Fibroblast of skin of back (primary cell): ENCODE measurements at regions not wholly inside any gene's neighbourhood (a gene's known extent, or its start where the extent isn't known, plus 50 kb on each side); places are given as distances from the start of the nearest gene placed in this dataset.

Experiments
- DNase-seq: peaks from one replicate; pipeline ENCODE4 v3.0.0-alpha.2; 2013

DNA sequence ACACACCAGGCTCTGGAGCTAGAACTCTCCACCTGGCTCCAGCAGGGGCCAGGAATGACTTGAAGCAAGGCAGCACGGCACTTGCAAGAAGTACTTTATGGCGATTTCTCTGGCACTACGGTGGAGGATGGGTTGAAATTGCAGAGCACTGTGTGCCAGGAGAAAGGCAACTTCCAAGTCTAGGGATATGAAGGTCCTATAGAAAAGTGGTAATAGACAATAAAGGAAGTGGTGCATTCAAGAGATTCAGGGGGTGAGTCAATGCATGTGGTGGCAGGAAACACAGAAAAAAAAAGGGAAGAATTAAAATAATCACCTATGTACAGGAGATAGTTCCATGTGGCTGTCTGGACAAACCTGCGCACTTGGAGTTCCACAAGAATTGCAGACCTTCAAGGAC lies 240.3 kb upstream of the DYNLRB2 start:
- DNase-seq: no peak

DNA sequence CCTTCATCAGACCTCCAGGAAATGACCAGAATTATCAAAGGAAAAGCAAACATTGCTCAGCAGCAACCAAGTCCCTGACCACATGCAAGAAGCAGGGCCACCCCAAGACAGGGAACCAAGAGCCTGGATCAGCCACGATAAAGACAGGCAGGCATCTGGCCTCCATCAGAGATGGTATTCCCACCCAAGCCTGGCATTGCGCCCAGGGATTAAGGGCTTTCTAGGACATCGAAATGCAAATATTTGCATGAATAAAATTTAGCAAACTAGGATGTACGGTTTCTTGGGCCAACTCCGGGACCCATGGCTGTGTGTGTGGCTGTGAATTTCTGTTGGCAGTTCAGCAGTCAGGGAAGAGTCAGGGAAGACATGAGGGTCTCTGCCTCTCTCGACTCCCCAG lies 241.4 kb upstream of the DYNLRB2 start:
- DNase-seq: peak; percentile 90

DNA sequence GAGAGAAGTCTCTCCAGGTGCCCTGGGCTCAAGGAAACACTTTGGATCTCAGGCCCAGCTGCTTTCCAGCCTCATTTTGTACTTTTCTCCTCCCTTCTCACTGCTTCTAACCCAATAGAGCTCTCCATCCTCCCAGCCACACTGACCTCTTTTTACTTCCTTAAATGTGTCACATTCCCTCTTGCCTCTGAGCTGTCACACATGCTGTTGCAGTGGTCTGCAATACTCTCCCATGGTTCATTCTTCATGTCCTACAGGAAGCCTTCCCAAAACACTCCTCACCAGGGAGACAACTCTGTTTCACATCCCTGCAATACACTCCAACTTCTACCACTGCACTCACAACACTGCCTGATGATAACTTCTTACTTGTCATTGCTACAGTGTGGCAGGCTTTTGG lies 242.1 kb upstream of the DYNLRB2 start:
- peak; percentile 44 for DNase-seq

DNA sequence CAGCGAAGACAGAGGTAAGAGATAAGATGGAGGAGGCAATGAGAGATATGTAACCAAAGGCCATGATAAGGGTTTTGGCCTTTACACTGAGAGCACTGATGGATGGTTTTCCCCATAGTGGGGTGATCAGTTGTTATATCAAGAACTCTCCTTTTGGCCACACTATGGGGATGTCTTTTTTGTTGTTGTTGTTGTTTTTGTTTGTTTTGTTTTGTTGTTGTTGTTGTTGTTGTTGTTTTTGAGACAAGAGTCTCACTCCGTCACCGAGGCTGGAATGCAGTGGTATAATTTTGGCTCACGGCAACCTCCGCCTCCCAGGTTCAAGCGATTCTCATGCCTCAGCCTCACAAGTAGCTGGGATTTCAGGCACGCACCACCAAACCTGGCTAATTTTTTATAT lies 244.8 kb upstream of the DYNLRB2 start:
- DNase-seq: no peak

DNA sequence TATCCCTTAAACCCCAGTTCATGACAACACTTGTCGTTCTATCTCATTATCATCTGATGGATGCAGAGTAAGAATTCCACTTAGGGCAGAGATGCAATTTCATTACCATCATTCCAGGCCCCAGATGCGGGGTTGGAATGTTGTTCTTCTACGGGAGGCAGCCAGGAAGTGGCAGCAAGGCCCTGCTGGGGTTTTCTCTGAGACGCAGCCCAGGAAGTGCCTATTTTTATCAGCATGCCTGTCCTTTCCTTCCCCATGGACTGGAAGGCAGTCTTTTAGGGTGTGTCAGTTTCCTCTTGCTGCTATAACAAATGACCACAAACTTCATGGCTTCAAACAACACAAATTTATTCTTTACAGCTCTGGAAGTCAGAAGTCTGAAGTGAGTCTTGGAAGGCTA lies 246.6 kb upstream of the DYNLRB2 start:
- DNase-seq: peak; percentile 61

DNA sequence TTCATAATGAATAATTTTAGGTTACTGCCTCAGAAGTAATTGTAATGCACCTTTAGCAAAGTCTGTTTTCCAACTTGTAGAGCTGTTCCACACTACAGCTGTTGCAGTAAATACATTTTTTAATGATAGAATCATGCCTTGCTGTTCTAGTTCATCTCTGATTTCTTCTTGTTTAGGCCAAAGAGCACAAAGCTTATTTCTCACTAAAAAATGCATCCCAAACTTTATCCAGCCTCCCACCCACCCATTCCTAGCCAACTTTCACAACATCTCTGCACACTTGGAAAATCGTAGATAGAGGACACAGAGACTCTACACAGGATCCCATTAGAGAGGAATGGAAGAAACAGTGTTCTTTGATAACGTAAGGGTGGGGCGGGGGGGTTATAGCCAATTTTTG lies 252.2 kb upstream of the DYNLRB2 start:
- no peak for DNase-seq

DNA sequence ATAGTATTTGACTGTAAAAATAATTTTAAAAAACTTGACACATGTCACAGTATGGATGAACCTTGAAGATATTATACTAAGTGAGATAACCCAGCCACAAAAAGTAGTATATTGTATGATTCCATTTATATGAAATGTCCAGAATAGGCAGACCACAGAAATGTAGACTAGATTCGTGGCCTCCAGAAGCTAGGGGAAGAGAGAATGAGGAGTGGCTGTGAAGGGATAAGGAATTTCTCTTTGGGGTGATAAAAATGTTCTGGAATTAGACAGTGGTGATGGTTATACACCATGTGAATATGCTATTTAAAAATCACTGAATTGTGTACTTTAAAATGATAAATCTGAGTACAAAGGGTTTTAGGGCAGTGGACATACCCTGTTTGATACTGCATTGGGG lies 253.1 kb upstream of the DYNLRB2 start:
- DNase-seq: peak; percentile 48

DNA sequence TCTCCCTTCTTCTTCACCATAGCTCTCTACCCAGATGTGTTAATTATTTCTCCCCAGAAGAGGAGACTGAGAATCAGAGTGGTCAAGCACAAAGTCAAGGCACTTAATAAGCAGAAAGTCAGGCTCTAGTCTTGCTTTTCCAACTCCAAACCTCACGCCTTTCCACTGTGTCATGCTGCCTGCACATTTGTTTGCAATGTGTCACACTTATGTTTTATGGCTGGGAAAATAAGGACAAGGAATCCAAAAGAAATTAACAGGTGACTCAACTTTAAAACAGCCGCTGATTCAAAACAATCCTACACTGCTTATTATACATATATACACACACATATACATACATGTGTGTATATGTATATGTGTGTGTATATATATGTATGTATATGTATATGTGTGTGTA lies 255.7 kb upstream of the DYNLRB2 start:
- peak; percentile 96 for DNase-seq

DNA sequence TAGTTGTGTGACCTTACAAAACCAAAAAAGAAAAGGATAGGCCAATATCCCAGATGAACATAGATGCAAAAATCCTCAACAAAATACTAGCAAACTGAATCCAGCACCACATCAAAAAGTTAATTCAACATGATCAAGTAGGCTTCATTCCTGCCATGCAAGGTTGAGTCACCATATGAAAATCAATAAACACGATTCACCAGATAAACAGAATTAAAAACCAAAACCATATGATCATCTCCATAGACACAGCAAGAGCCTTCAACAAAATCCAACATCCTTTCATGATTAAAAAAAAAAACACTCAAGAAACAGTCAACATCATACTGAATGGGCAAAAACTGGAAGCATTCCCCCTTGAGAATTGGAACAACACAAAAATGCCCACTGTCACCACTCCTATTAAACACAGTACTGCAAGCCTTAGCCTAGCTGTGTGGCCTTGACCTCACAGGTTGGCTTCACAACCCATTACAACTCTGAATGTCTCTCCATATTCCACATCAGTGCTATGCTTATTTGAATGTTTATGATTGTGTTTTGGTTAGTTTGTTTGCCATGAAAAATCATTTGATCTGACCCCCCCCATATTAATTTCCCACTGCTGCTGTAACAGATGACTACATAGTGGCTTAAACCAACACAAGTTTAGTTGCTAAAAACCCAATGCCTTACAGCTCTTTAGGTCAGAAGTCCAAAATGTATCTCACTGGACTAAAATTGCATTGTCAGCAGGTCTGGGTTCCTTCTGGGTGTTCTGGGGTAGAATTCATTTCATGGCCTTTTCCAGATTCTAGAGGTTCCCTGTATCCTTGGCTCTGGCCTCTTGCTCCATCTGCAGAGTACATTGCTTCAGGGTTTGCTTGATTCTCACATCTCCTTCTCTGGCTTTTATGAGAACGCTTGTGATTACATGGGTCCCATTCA lies 257.1 kb upstream of the DYNLRB2 start:
- DNase-seq: peak; percentile 57

DNA sequence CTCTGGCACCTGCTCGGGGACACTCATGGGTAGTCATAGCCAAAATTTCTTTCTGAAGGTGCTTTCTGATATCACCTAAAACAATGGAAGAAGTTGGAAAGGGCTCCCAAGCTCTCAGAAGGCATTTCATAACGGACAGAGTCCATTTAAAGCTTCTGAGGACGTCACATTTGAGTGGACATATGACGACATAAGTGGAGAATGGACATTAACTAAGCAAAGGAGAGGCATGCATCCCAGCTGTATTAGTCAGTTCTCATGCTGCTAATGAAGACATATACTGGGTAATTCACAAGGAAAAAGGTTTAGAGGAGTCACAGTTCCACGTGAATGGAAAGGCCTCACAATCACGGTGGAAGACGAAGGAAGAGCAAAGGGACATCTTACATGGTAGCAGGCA lies 260.2 kb upstream of the DYNLRB2 start:
- no peak for DNase-seq

DNA sequence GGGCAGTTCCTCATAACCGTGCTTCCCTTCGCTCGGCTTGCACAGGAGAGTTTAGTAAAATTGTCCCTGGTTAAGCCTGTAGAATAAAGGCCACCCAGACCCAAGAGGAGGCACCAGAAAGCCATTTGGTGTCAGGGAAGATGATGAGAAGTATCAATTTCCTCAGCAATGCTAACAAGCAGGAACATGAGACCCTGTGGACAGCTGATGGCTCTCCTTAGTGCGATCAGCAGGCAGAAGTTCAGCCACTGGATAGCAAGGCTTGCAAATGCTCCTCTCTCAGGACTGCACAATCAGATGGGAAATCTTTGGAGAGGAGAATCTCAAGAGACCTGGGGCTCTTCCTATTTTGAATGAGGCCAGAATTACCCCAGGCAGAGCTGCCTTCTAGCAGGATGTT lies 261.1 kb upstream of the DYNLRB2 start:
- DNase-seq: no peak

DNA sequence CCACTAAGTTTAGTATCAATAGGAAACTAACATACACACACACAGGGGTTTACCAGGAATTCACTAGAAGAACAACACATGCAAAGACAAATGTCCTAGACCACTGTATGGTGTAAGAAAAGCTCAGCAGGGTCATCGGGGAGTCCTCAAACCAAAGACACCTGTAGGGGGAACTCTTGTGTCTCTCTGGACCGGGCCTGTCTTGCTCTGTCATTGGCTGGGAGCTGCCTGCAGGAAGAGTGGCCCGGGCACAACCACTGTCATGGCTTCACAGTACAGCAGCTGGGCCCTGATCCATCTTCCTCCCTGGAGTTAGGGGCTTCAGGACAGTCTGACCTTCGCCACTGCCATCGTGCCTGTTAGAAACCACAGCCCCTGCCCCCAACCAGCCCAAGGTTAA lies 263.6 kb upstream of the DYNLRB2 start:
- no peak for DNase-seq

DNA sequence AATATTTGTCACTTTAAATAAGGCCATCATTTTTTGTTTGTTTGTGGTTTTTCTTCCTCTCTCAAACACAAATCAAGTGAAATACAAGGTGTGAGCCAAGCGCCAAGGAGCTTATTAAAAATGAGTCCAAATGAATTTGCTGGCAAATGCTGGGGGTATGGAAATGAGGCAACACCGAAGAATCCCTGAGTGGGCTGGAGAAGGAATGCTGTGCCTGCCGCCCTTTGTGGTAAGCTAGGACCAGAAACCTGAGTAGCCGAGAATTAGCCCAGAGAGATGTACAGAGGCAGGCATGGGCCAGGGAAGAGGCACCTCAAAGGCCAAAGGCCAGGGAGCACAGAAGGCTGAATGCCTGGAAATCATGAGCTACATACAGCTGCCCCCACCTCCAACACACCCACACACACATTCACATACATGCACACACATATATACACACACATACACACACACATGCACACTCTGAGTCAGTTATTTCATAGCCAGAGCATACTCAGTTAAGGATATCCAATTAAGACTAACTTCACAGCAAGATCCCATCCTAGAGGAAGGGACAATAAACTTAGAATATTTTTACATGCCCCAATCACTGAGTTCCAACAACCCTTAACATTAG lies 266.1 kb upstream of the DYNLRB2 start:
- peak; percentile 70 for DNase-seq

DNA sequence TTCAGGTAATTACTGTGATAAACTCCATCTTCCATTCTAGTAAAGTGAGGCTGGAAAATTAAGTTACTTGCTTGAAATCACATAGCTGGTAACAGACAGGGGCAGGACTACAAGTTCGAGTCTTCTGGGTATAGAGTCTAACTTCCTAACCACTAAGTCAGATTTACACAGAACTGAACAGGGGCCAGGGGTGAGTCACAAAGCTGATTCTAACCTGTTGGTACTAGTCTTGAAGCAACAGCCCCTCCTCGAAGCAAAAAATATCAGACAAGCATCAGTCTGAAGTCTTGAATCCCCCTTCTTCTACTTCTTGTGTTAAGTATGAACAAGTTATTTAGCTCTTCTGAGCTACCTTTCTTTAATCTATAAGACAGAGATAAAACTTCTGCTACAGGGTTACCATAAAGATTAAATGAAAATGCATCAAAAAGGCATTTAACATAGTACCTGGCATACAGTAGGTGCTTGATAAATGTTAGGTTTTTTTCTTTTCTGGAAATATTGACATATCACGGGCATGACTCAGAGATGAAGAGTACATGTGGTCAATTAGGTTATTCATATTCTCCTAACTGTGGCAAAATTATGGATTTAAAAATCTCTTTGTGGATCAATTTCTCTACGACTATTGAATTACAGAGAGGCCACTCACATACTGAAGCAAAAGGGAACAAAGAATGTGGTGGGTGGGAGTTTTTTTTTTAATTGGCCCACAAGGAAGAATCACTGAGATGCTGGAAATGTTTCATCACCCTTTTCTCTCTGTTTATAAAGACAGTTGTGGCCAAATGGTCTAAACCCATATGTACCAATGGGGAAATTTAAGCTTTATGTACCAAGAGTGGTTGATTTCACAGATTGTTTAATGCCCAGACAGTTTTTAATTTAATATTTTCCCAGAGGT lies 266.9 kb upstream of the DYNLRB2 start:
- peak; percentile 42 for DNase-seq

DNA sequence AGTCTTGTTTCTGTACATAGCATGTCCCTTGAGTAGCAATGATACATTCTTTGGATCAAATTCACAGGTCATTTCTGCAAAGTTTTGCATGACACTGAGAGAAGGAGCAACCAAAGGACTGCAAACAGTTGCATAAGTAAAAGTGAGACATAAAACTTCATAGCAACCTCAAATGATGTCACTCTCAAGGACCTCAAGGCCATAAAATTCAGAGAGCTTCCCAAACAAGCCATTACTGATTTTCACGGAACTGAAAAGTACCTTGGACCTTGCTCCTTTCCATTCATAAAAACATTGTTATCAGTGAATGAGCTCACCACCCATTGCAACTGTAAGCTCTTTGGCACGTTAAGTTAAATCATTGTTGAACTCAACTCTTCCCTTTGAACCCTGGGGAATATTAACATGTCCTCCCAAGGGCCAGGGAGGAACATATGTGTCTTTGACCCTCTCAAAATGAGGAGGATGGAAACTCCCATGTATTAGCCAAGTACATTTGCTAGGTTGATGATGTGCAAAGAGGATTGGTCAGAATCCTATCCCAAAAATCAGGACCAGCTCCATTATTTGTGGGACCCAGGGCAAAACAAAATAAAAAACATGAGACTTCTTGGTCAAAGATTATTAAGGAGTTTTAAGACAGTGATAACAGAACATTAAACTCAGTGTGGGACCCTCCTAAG lies 275.0 kb upstream of the DYNLRB2 start:
- no peak for DNase-seq

DNA sequence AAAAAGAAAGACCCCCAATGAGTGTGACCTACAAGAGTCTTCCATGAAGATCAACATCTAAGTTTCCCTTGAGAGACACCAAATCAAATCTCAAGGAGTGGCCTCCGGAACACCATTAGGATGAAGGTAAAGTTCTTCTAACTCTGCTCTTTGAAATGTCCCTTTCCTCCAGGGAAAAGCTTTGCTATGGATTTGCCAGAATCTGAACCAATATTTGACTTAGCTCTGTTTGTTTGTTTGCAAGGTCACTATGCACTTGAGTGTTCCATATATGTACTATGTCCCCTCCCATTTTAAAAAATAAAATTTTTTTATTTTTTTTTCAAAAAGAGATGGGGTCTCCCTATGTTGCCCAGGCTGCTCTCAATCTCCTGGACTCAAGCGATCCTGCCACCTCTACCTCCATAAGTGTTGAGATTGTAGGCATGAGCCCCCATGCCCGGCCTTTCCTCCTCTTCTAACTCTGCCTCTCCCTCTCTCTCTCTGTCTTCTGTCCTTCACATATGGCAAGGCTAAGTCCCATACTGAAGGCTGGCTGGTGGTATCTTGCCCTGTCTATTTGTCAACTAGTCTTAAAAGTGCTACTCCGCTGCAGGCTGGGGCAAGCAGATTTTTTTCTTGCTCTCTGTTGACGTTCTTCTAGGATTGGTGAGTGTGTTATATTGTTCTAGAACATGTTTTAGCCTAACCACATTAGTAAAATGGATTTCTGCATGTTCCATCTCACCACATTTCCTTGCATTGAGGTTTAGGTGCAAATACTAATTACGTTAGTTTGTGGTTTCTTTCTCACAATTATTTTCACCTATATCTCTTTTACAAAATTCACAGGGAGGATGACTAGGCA lies 276.7 kb upstream of the DYNLRB2 start:
- DNase-seq: no peak

DNA sequence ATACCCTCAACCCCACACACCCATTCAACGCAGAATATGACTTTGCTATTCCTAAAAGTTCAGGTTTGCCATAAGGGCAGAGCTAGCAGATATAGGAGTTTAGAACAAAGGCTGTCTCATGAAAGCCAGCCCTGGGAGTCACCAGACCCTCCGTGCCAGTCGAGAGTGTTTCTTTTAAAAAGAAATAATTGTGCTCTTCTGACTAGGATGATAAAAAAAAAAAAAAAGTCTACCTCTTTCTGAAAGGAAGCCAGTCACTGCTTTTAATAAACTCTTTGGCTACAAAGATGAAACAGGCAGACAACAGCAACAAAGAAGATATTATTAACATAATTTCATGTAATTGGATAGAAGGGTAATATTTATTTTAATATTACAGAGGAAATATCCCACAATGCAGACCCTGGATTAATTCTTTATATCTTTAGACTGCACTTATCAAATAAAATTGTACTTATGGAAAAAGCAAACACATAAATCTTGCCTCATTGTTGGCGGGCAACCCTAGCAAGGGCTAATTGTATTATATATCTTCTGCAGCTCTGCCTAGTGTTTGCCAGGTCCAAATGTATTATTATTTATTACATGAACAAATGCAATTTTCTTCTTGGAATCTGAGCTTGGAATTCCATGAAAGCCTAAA lies 277.5 kb upstream of the DYNLRB2 start:
- no peak for DNase-seq

DNA sequence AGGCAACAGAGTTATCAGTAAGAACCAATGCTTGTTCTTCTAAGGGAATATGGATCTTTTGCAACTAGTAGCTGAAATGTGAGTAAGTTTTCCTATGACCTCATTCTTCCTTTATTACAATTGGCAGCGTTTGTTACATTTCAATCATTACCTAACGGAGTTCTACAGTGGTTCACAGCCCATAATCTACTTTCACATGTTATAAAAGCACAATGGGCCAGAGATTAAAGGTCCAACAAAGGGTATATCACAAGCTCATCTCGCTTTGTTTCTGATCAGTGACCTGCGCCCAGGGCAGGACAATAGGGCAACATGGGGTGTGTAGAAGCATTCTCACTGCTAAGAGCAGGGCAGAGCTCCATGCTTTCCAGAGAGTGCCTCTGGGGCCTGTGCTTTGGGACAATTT lies 279.9 kb upstream of the DYNLRB2 start:
- DNase-seq: no peak

DNA sequence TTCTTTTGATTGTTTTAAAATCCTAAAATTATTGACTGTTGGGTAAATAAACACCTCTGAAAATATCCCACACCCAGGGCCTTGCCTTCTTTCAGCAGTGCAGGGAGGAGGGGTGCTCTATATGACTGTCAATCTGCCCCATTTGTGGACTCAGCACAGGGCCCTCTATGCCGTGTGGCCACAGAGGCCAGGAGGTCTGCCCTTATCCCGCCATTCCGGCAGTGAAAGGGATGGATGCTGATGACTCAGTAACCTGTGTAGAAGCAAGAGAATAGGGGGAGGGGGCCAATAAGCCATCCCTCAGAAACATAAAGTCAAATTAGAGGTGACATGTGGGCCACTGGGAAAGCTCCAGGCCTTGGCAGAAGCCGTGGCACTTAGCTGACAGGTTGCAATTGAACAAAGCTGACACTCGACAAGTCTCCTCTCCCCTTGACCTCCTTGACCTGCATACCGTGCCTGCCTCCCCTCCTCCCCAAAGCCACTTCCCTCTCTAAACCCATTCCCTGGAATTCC lies 281.4 kb upstream of the DYNLRB2 start:
- DNase-seq: no peak

DNA sequence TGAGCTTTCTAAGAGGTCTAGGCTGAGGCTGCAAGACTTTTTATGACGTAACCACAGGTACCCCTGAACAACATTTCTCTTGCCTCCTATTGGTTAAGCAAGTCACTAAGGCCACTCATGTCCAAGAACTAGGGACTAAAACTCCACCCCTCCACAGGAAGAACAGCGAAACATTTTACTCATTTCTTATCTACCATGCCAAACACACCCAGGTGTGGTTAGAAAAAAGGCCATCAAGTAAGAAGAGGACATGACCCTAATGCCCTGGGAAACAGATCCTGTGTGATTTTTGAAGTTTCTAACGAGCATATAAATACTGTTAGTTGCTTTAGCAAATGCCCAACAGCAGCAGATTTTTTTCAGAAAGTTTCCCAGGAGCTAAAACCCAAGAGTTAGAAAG lies 282.4 kb upstream of the DYNLRB2 start:
- no peak for DNase-seq

DNA sequence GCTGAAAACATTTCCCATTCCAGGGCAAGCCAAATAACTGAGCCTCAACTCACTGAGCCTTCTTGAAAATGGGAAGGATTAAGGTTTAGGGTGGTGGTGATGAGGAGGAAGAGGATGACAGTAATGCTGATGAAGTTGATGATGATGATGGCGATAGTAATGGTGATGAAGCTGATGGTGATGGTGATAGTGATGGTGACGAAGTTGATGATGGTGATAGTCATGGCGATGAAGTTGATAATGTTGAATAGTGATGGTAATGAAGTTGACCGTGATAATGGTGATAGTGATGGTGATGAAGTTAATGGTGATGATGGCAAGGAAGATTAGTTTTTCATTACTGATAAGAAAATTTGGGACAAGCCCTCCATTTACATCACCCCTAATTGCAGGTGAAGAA lies 285.8 kb upstream of the DYNLRB2 start:
- no peak for DNase-seq
